GM20000 (cell line): ENCODE measurements at regions not wholly inside any gene's neighbourhood (a gene's known extent, or its start where the extent isn't known, plus 50 kb on each side); places are given as distances from the start of the nearest gene placed in this dataset.

Experiments
- DNase-seq: peaks from one replicate; pipeline ENCODE4 v3.0.0; 2012; ENCODE audit warnings: low spot score
- TF ChIP-seq, protein P1 (sequence below): IDR thresholded peaks from 2 replicates; pipeline ENCODE4 v1.5.1; 2012; ENCODE audit warnings: mild to moderate bottlenecking, control low read depth; ENCODE audit errors: extremely low read depth, missing control alignments

DNA sequence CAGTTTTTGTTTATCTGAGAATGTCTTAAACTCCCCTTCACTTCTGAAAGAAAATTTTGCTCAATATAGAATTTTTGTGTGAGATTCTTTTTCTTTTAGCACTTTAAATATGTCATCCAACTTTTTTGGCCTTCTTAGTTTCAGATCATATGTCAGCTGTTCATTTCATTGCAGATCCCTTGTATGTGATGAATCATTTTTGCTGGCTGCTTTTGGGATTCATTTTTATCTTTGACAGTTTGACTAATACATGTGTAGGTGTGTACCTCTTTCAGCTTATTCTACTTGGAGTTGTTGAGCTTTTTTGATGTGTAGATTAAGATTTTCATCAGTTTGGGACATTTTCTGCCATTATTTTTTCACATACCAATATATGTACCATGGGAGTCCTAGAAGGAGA, 156.8 kb downstream of the FASLG start:
- no peak for DNase-seq
- TF ChIP-seq, protein P1, sequence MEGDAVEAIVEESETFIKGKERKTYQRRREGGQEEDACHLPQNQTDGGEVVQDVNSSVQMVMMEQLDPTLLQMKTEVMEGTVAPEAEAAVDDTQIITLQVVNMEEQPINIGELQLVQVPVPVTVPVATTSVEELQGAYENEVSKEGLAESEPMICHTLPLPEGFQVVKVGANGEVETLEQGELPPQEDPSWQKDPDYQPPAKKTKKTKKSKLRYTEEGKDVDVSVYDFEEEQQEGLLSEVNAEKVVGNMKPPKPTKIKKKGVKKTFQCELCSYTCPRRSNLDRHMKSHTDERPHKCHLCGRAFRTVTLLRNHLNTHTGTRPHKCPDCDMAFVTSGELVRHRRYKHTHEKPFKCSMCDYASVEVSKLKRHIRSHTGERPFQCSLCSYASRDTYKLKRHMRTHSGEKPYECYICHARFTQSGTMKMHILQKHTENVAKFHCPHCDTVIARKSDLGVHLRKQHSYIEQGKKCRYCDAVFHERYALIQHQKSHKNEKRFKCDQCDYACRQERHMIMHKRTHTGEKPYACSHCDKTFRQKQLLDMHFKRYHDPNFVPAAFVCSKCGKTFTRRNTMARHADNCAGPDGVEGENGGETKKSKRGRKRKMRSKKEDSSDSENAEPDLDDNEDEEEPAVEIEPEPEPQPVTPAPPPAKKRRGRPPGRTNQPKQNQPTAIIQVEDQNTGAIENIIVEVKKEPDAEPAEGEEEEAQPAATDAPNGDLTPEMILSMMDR, result no peak

DNA sequence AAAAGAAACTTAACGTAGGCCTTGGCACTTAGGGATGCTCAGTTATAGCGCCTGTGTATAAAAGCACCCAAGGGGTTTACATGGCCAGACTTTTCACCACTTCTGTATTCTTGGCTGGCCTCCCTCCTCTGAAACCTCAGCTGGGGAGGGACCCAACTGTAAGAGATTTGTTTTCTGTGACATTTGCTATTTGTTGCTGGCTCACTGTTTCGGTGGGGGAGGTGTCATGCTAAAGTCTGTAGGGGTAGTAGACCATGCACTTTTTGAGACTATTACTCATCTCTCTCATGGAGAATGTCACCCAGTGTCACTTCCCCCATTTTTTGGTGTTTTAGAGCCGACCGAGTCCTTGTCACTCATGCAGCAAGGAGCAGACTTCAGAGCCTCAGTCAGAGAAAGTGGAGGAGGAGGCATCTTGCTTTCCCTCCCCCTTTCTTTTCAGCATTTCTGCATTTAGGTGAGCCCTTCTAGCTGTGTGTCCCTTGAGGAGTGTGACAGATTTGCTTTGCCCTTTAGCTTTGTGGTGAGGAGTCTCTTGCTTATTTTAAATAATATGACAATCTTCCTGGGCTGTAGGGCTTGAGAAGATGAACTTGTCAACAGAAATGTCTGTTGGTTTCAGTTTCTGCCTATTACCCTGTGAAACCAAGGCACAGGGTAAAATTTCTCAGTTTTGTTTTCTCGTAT, 160.1 kb downstream of the FASLG start:
- DNase-seq, result peak; percentile 76
- TF ChIP-seq, protein P1, result no peak

- TF ChIP-seq, protein P1, result no peak
- no peak for DNase-seq
Measured at GRCh38 chr1:172820475-172821158, 161.7 kb downstream of the FASLG start.

DNA sequence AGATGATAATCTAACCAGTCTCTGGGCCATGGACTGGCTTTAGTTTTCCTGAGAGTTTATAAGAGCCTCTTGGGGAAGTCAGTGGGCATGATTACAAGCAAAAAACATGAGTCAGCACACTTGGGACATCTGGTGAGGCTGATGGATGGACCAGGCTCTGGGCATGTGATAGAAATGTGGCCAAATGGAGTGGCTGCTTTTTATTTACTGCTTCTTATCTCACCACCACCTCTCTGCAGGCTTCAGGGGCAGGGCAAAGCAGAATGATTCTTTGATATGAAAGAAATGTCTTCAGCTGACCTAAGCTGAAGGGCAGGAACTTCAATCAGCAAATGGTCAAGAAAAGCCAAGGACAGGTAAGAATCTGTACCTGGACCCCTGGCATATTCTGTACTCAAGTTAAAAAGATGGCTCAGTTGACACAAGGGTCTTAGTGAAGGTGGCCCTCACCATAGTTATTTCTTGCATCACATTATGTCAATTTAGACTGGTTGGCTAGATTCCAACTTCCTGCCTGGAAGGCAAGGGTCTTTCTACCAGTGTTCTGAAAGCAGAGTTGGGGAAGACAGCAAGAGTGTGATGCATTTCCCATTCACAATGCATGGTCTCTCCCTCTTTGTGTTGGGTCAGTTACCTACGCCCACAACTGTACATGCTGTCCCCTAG, 162.8 kb downstream of the FASLG start:
- no peak for DNase-seq
- TF ChIP-seq, protein P1, result no peak

- DNase-seq, result no peak
- TF ChIP-seq, protein P1, result no peak
Measured at GRCh38 chr1:172822886-172823285, 164.0 kb downstream of the FASLG start.

GRCh38 chr1:172823534-172823933, 164.6 kb downstream of the FASLG start:
- DNase-seq, result no peak
- TF ChIP-seq, protein P1, result no peak

DNA sequence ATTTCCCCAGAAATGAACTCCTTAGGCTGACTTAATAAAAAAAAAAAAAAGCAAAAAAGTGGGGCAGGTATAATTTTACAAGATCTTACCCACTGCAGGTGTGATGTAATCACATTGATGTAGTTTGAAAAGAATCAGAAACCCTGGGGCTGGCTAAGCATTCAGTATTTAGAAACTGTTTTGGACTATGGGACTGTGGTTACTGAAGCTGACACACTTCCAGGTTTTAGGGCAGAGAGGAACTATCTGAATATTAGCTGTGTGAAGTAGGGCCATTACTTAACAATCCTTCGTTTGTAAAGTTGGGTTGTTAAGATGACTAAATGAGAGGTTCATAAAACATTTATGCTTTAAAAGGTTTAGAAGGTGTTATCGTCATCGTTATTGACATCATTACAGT, 165.3 kb downstream of the FASLG start:
- TF ChIP-seq, protein P1, result no peak
- DNase-seq, result no peak
